GM12864 (cell line): ENCODE measurements at regions not wholly inside any gene's neighbourhood (a gene's known extent, or its start where the extent isn't known, plus 50 kb on each side); places are given as distances from the start of the nearest gene placed in this dataset.

Experiments
- DNase-seq: peaks from one replicate; pipeline ENCODE4 v3.0.0-alpha.2; 2011; ENCODE audit warnings: low read depth
- H3K4me3 ChIP-seq: 2 replicates; pipeline ENCODE4 v1.5.1; 2011; ENCODE audit warnings: mild to moderate bottlenecking, low read depth, low read length, control low read depth
- CTCF ChIP-seq: IDR thresholded peaks from 2 replicates; pipeline ENCODE4 v1.5.1; 2011; ENCODE audit warnings: low read depth, mild to moderate bottlenecking, moderate library complexity, low read length, control low read depth, inconsistent platforms; ENCODE audit errors: missing control alignments

DNA sequence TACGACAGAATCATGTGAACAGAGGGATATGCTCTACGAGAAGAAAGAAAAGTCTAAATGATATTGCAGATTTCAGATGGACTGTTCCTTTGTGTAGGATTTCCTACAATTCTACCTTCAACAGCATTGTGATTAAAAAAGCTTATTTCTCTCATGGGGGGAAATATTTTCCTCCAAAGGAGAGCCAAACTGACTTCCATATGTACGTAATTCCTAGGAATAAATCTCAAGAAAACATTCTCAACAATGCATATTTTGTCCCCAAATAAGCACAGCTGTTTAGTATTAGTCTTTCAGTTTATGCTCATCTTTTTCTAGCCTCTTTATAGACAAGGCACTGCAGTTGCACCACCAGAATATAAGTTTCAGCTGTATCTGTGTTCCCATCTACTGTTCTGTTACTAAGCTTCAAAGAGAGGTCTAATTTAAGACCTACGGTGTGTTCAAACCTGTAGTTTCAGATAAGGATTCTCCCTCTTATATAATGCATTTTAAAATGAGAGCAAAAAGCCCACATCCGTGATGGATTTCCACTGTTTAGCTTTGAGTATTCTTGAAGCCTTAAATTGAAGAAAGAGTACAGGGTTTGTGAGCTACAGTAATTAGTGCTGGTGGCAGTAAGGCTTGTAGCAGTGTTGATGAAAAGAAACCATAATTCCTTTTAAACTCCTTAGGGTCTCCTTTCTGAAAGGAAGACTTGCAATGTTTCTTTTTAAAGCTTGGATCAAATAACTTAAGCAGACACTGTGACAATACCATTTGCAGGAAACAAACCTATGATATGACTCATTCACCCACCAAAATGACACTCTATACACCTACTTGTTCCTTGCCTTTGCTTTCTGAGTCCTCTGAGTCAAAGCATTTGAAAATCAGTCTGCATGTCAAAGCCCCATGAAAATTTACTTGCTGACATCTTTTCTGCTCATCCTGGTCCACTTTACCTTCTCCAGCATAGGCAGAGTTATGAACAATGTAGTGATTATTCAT is 754.1 kb downstream of the NOVA1 start:
- TF ChIP-seq CTCF, result no peak
- DNase-seq, result no peak
- H3K4me3 ChIP-seq, result no peak overlapping the region

DNA sequence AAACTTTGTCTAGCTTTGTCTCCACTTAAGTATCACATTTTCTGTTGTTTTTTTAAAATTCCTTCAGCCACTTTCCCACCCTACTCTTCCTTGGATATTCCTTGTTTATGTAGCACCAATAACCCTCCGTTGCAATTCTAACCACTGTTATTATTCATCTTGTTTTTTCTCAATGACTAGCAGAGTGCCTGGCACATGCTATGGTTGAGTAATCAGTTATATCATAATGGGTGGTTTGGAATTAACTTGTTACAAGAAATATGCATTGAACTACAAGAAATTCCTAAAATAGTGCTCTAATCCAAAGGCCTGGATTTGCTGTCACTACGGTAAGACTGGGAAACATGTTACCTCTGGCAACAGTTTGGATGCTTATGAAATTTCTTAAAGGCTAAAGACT is 756.6 kb downstream of the NOVA1 start:
- no peak overlapping the region for H3K4me3 ChIP-seq
- no peak for DNase-seq
- TF ChIP-seq CTCF, result no peak

DNA sequence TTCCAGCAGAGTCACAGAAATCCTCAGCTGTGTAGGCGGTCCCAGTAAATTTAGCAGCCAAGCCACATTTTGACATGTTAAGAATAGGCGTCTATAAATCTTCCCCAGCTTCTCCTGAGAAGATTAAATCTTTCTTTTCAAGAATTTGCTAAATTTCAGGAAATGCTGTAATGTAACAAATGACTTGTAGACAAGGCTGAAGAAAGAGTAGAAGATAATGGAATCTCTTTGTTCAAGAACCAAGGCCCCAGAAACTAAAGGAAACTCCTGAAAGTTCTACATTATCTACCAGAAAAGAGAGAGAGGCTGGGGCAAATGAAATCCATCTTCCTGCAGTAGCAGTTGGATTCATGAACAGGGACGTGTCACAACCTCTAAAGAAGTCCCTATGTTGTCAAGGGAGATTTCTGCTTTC is 760.3 kb downstream of the NOVA1 start:
- TF ChIP-seq CTCF, result no peak
- DNase-seq, result no peak
- no peak overlapping the region for H3K4me3 ChIP-seq

DNA sequence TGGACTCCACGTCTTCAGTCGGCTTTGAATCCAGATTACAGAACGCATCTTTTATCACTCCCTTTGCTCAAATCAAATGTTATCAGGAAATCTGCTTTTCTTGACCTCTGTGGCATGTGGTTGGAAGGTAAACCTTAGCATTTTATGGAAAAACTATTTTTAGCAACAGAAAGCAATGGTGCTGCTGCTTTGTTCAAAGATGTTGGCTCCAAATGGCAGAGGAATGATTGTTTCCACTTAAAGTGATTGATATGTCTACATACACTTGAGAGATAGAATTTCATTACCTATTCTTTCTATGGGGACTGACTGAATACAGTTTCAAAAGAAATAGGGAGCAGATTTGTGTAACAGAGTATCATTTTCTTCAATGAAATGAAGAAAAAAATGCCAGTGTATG is 761.2 kb downstream of the NOVA1 start:
- no peak overlapping the region for H3K4me3 ChIP-seq
- TF ChIP-seq CTCF, result no peak
- no peak for DNase-seq

- DNase-seq, result no peak
- H3K4me3 ChIP-seq, result no peak overlapping the region
Observed at GRCh38 chr14:25833341-25834126, 764.3 kb downstream of the NOVA1 start.

DNA sequence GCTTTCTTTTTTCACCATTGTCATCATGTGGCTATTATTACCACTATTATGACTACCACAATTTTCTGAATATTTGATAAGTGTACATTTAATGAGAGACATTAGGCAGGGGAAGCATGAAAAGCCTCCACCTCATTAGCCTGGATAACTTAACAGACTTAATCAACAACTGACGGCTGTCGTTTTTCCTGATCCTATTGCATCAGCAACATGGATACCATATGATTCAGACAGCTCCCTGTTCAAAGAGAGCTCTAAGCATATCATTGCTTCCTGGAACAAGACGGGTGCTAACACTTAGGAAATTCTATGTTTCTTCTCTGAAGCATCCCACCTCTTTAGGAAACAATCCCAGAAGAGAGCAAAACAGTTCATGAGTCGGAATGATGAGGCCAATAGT is 765.2 kb downstream of the NOVA1 start:
- H3K4me3 ChIP-seq, result no peak overlapping the region

More at GRCh38 chr14:25833341-25834126, 764.3 kb downstream of the NOVA1 start:
- no peak for TF ChIP-seq CTCF

More for the DNA sequence above, 765.2 kb downstream of the NOVA1 start:
- no peak for TF ChIP-seq CTCF
- DNase-seq, result no peak
